Neural cell (in vitro differentiated cells): ENCODE measurements at regions not wholly inside any gene's neighbourhood (a gene's known extent, or its start where the extent isn't known, plus 50 kb on each side); places are given as distances from the start of the nearest gene placed in this dataset.

Experiments
- H2AFZ ChIP-seq: fragments of 200-600, 300-800 bp; sonication (generic), shearing (Covaris generic); 2 replicates; pipeline ENCODE4 v1.6.0; 2014; ENCODE audit warnings: low read depth, mild to moderate bottlenecking, antibody characterized with exemption, low read length, moderate library complexity
- H3F3A ChIP-seq: fragments of 200-600 bp; shearing (Covaris generic); 2 replicates; pipeline ENCODE4 v1.6.1; 2016; ENCODE audit warnings: mild to moderate bottlenecking, moderate library complexity, mixed read lengths, antibody characterized with exemption, low read length; ENCODE audit not compliant: insufficient read depth, poor library complexity, severe bottlenecking
- H3K27ac ChIP-seq: fragments of 200-600, 300-800 bp; sonication (generic), shearing (Covaris generic); 2 replicates; pipeline ENCODE4 v1.5.1; 2014; ENCODE audit warnings: mild to moderate bottlenecking, low read length, moderate library complexity
- H3K27me3 ChIP-seq: fragments of 300-800, 200-600 bp; sonication (generic), shearing (Covaris generic); 2 replicates; pipeline ENCODE4 v1.6.0; 2014; ENCODE audit warnings: mild to moderate bottlenecking, low read depth, low read length, moderate library complexity; ENCODE audit not compliant: insufficient read depth
- H3K36me3 ChIP-seq: fragments of 300-800, 200-600 bp; sonication (generic), shearing (Covaris generic); 2 replicates; pipeline ENCODE4 v1.5.1; 2014; ENCODE audit warnings: mild to moderate bottlenecking, antibody characterized with exemption, low read length, moderate library complexity; ENCODE audit not compliant: insufficient read depth
- H3K4me2 ChIP-seq: fragments of 300-800, 200-600 bp; sonication (generic), shearing (Covaris generic); 2 replicates; pipeline ENCODE4 v1.6.0; 2014; ENCODE audit warnings: mild to moderate bottlenecking, low read length
- H3K4me3 ChIP-seq: fragments of 300-800, 200-600 bp; sonication (generic), shearing (Covaris generic); 2 replicates; pipeline ENCODE4 v1.5.1; 2014; ENCODE audit warnings: mild to moderate bottlenecking, low read length, moderate library complexity
- H3K79me2 ChIP-seq: fragments of 200-600 bp; shearing (Covaris generic); replicated peaks from 2 replicates; pipeline ENCODE4 v1.6.0; 2014; ENCODE audit warnings: mild to moderate bottlenecking, low read length, moderate library complexity; ENCODE audit not compliant: insufficient read depth
- H3K9ac ChIP-seq: fragments of 300-800, 200-600 bp; sonication (generic), shearing (Covaris generic); 2 replicates; pipeline ENCODE4 v1.6.1; 2016; ENCODE audit warnings: mild to moderate bottlenecking, low read length, mixed read lengths
- H3K9me2 ChIP-seq: fragments of 200-600 bp; shearing (Covaris generic); 2 replicates; pipeline ENCODE4 v1.6.1; 2016; ENCODE audit warnings: mild to moderate bottlenecking, low read length, mixed read lengths; ENCODE audit not compliant: insufficient read depth
- H3K9me3 ChIP-seq: fragments of 200-600, 300-800 bp; sonication (generic), shearing (Covaris generic); 2 replicates; pipeline ENCODE4 v1.6.1; 2016; ENCODE audit warnings: mild to moderate bottlenecking, mixed run types, low read length, moderate library complexity, mixed read lengths
- H4K20me1 ChIP-seq: fragments of 200-600 bp; shearing (Covaris generic); 2 replicates; pipeline ENCODE4 v1.6.1; 2016; ENCODE audit warnings: mild to moderate bottlenecking, mixed run types; ENCODE audit not compliant: insufficient read depth
- CTCF ChIP-seq: fragments of 450-650 bp; IDR thresholded peaks from 2 replicates; pipeline ENCODE4 v1.5.1; 2014; ENCODE audit warnings: antibody characterized with exemption, mild to moderate bottlenecking, moderate library complexity; ENCODE audit not compliant: poor library complexity, severe bottlenecking
- EP300 ChIP-seq: fragments of 450-650 bp; conservative IDR thresholded peaks from 2 replicates; pipeline ENCODE4 v1.6.1; 2014; ENCODE audit warnings: antibody characterized with exemption, mild to moderate bottlenecking, moderate library complexity; ENCODE audit not compliant: poor library complexity, severe bottlenecking
- EZH2 ChIP-seq: fragments of 200-600, 300-800 bp; shearing (Covaris generic), sonication (generic); IDR thresholded peaks from 2 replicates; pipeline ENCODE4 v1.6.1; 2014; ENCODE audit warnings: antibody characterized with exemption, low read length, borderline replicate concordance, mild to moderate bottlenecking; ENCODE audit not compliant: insufficient read depth, poor library complexity, severe bottlenecking
- MXI1 ChIP-seq: fragments of 450-650 bp; conservative IDR thresholded peaks from 2 replicates; pipeline ENCODE4 v1.6.1; 2014; ENCODE audit warnings: antibody characterized with exemption, mild to moderate bottlenecking; ENCODE audit not compliant: poor library complexity, severe bottlenecking
- POLR2AphosphoS5 ChIP-seq: IDR thresholded peaks from 2 replicates; pipeline ENCODE4 v1.6.1; 2012
- RAD21 ChIP-seq: fragments of 450-650 bp; conservative IDR thresholded peaks from 2 replicates; pipeline ENCODE4 v1.6.1; 2014; ENCODE audit warnings: antibody characterized with exemption, mild to moderate bottlenecking, moderate library complexity
- REST ChIP-seq: IDR thresholded peaks from 2 replicates; pipeline ENCODE4 v1.6.1; 2012; ENCODE audit warnings: borderline replicate concordance
- SMC3 ChIP-seq: fragments of 450-650 bp; conservative IDR thresholded peaks from 2 replicates; pipeline ENCODE4 v1.6.1; 2014; ENCODE audit warnings: antibody characterized with exemption, mild to moderate bottlenecking, moderate library complexity; ENCODE audit not compliant: poor library complexity
- TAF1 ChIP-seq: IDR thresholded peaks from 2 replicates; pipeline ENCODE4 v1.6.1; 2012; ENCODE audit warnings: low read depth

DNA sequence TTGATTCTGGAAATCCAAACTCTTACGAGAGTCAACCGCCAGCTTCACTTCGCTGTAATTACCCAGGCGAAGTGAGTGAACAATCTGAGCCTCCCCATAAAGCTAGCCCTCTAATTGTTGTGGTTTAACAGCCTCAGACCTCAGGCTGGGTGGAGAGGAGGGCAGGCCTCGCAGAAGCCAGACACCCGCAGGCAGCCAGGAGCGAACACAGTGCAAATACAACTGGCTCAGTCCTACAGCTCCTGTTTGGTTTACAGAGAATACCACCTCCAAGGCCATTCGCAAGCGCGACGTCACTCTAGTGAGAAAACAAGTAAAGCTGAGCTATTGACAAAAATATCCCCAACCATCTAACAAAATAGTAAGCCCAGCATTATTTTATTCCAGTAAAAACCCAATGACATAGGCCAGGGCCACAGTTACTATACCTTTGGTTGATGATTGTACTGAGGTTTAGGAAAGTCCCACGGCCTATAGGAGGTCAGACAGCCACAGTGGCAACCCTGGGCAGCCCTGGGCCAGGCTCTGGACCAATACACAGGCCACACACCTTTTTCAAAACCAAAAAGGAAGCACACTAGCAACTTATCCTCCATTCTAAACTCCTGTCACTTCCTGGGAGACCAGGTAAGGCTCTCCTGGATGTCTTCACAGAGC lies 163.3 kb downstream of the ETS2 start:
- Histone ChIP-seq H3K27me3 (no peaks in the 10 kb centered on the region), H3K9me3 (no peaks in the 10 kb centered on the region), H2AFZ (no peak overlapping the region), H3K79me2 (no peaks in the 10 kb centered on the region), H3K36me3 (no peaks in the 10 kb centered on the region), H3K27ac (no peak overlapping the region), H3K9ac (no peak overlapping the region), H3K4me2 (no peak overlapping the region), H3K4me3 (no peak overlapping the region), H3F3A (no peaks in the 10 kb centered on the region), H3K9me2 (no peaks in the 10 kb centered on the region), H4K20me1 (no peaks in the 10 kb centered on the region)
- TF ChIP-seq SMC3 (no peak), EP300 (no peak)

DNA sequence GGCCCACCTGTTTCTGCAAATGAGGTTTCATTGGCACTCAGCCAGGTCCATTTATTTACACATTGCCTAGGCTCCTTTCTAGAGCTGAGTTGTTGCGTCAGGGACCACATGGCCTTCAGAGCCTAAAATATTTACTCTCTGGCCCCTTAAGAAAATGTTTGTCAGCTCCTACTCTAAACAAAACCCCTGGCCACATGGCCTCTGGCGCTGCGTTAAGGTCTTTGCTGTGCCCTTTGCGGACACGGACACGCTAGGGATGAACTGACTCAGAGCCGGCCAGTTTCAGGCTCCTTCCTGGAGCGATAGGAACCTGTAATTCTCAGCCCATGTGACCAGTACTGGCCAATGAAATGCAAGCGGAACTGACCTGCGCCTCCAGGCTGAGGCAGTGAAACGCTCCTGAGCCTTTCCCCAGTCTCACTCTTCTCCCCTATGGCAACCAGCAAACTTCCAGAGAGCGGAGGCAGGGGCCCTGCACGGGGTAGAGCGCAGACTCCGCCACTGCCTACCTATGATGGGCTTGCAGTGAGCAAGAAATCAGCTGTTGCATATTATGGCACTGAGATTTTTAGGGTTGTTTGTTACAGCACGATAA lies 160.3 kb downstream of the ETS2 start:
- TF ChIP-seq CTCF (no peak), TAF1 (no peak), EP300 (no peak), REST (no peak), POLR2AphosphoS5 (no peak), RAD21 (no peak), MXI1 (no peak)
- Histone ChIP-seq H3K27me3 (no peaks in the 10 kb centered on the region), H3K4me3 (no peak overlapping the region), H3K9me3 (no peaks in the 10 kb centered on the region), H3K36me3 (no peaks in the 10 kb centered on the region), H3K27ac (no peak overlapping the region), H3F3A (no peaks in the 10 kb centered on the region), H3K4me2 (no peak overlapping the region), H3K9ac (no peak overlapping the region), H2AFZ (no peak overlapping the region), H3K79me2 (no peaks in the 10 kb centered on the region), H3K9me2 (no peaks in the 10 kb centered on the region), H4K20me1 (no peaks in the 10 kb centered on the region)

DNA sequence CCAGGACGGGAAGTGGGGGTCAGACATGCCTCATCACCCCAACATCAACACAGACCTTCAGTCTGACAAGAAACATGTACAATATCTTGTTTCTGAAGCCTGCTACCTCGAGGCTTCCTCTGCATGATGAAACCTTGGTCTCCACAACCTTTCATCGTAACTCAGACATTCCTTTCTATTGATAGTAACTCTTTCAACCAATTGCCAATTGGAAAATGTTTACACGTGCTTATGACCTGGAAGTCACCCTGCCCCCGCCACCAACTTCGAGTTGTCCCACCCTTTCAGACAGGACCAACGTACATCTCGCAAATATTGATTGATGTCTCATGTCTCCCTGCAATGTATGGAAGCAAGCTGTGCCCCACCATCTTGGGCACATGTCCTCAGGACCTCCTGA lies 159.5 kb downstream of the ETS2 start:
- Histone ChIP-seq H2AFZ (no peak overlapping the region), H3K4me2 (no peak overlapping the region), H3K27ac (no peak overlapping the region), H3K9me3 (no peaks in the 10 kb centered on the region), H3K27me3 (no peaks in the 10 kb centered on the region), H4K20me1 (no peaks in the 10 kb centered on the region), H3K36me3 (no peaks in the 10 kb centered on the region), H3K79me2 (no peaks in the 10 kb centered on the region), H3K9me2 (no peaks in the 10 kb centered on the region), H3K4me3 (no peak overlapping the region), H3F3A (no peaks in the 10 kb centered on the region), H3K9ac (no peak overlapping the region)
- TF ChIP-seq EZH2 (no peak), POLR2AphosphoS5 (no peak), RAD21 (no peak), MXI1 (no peak)
